ENCODE measurements at regions not wholly inside any gene's neighbourhood (a gene's known extent, or its start where the extent isn't known, plus 50 kb on each side); places are given as distances from the start of the nearest gene placed in this dataset.

DNA sequence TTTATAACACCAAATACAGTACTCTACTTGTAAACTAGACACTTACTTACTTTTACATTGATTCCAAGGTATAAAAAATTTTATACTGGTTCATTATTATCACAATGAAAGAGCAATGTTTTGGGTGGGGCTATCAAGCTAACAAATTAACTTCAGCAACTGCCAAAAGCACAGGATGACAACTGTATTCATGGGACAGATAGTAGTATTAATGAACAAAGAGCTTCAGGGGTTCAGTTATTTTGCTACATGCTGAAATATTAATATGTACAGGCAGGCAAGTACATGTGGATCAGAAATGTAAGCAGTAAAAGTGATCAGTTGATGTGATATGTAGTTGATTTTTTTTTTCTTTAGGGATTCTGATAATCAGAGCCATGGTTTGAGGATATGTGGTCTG lies 112.9 kb downstream of the NAA11 start (continued):
- TF ChIP-seq TOE1 (IDR thresholded peaks at IDR 0.05; ENCODE audit: borderline replicate concordance) (no peak), TOE1 (CRISPR knock-in tag; IDR thresholded peaks at IDR 0.05; ENCODE audit: borderline replicate concordance, low read depth) (no peak), PURB (CRISPR knock-in tag; IDR thresholded peaks at IDR 0.05; ENCODE audit: low read depth) (no peak), ZNF347 (CRISPR knock-in tag; IDR thresholded peaks at IDR 0.05; ENCODE audit: low read depth) (no peak), DNMT1 (IDR thresholded peaks at IDR 0.05) (no peak), HDAC1 (IDR thresholded peaks at IDR 0.05) (no peak), BRD9 (IDR thresholded peaks at IDR 0.05; ENCODE audit: low read depth, partially characterized antibody) (peak; percentile 55), PTTG1 (tag; IDR thresholded peaks at IDR 0.05; ENCODE audit: low read depth) (no peak), JUND (IDR thresholded peaks at IDR 0.05; ENCODE audit: borderline replicate concordance, low read depth, low read length) (no peak), JUND (tag; IDR thresholded peaks at IDR 0.05; ENCODE audit: borderline replicate concordance, low read depth, low read length) (peak; percentile 48; the same call in 1 of the 3 replicates), STAG1 (CRISPR knock-in tag; IDR thresholded peaks at IDR 0.05; ENCODE audit: borderline replicate concordance) (no peak), OTX1 (CRISPR knock-in tag; IDR thresholded peaks at IDR 0.05) (no peak), POLR2H (tag; IDR thresholded peaks at IDR 0.05; ENCODE audit: low read depth) (0 out of 2 replicates have a peak, but pooled peaks have one; percentile 21), MEF2D (tag; conservative IDR thresholded peaks at IDR 0.05; ENCODE audit: low read depth) (no peak), BMI1 (IDR thresholded peaks at IDR 0.05; ENCODE audit: low read length) (no peak), CCAR2 (IDR thresholded peaks at IDR 0.05; ENCODE audit: low read depth, low read length) (no peak), SRF (CRISPR knock-in tag; IDR thresholded peaks at IDR 0.05) (no peak), SMARCC2 (IDR thresholded peaks at IDR 0.05; ENCODE audit: low read depth) (no peak), NRF1 (conservative IDR thresholded peaks at IDR 0.05 in 1 of 2, IDR thresholded peaks at IDR 0.05 in 1 of 2) (no peak), PCBP1 (IDR thresholded peaks at IDR 0.05; ENCODE audit: low read depth, low read length, poor library complexity, severe bottlenecking) (no peak), HSF4 (CRISPR knock-in tag; IDR thresholded peaks at IDR 0.05; ENCODE audit: borderline replicate concordance) (no peak)
- TF ChIP-seq, protein P1, sequence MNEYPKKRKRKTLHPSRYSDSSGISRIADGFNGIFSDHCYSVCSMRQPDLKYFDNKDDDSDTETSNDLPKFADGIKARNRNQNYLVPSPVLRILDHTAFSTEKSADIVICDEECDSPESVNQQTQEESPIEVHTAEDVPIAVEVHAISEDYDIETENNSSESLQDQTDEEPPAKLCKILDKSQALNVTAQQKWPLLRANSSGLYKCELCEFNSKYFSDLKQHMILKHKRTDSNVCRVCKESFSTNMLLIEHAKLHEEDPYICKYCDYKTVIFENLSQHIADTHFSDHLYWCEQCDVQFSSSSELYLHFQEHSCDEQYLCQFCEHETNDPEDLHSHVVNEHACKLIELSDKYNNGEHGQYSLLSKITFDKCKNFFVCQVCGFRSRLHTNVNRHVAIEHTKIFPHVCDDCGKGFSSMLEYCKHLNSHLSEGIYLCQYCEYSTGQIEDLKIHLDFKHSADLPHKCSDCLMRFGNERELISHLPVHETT (CRISPR knock-in tag; conservative IDR thresholded peaks at IDR 0.05 in 1 of 2, IDR thresholded peaks at IDR 0.05 in 1 of 2): peak in 1 of 2 experiments; percentile 8; a peak in 1 of 4 replicates
- TF ChIP-seq, protein P2, sequence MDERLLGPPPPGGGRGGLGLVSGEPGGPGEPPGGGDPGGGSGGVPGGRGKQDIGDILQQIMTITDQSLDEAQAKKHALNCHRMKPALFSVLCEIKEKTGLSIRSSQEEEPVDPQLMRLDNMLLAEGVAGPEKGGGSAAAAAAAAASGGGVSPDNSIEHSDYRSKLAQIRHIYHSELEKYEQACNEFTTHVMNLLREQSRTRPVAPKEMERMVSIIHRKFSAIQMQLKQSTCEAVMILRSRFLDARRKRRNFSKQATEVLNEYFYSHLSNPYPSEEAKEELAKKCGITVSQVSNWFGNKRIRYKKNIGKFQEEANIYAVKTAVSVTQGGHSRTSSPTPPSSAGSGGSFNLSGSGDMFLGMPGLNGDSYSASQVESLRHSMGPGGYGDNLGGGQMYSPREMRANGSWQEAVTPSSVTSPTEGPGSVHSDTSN (CRISPR knock-in tag; IDR thresholded peaks at IDR 0.05; ENCODE audit: low read depth): no peak
- TF ChIP-seq, protein P2 (tag; conservative IDR thresholded peaks at IDR 0.05; ENCODE audit: low read depth): peak; percentile 27; the same call in 1 of the 2 replicates
- TF ChIP-seq, protein P3, sequence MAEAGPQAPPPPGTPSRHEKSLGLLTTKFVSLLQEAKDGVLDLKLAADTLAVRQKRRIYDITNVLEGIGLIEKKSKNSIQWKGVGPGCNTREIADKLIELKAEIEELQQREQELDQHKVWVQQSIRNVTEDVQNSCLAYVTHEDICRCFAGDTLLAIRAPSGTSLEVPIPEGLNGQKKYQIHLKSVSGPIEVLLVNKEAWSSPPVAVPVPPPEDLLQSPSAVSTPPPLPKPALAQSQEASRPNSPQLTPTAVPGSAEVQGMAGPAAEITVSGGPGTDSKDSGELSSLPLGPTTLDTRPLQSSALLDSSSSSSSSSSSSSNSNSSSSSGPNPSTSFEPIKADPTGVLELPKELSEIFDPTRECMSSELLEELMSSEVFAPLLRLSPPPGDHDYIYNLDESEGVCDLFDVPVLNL (CRISPR knock-in tag; IDR thresholded peaks at IDR 0.05; ENCODE audit: low read depth): no peak

Measured in K562 (cell line).